K562 (cell line): ENCODE measurements at regions not wholly inside any gene's neighbourhood (a gene's known extent, or its start where the extent isn't known, plus 50 kb on each side); places are given as distances from the start of the nearest gene placed in this dataset.
A peak's percentile ranks its signal among the peaks of the same experiment; 100 is the strongest.

Experiments
- BCL6 ChIP-seq: fragments of 250-450 bp; sonication (Bioruptor Pico); IDR thresholded peaks from 2 replicates; pipeline ENCODE4 v1.4.0; 2020
- BHLHE40 ChIP-seq: IDR thresholded peaks from 2 replicates; pipeline ENCODE4 v1.6.1; 2011; ENCODE audit warnings: low read length, improper control_type of control experiment
- CHCHD3 ChIP-seq: fragments of 250-450 bp; sonication (Bioruptor Pico); IDR thresholded peaks from 2 replicates; pipeline ENCODE4 v2.1.2; 2022; ENCODE audit warnings: mild to moderate bottlenecking
- FOXA1 ChIP-seq: fragments of 450-650 bp; IDR thresholded peaks from 2 replicates; pipeline ENCODE4 v1.6.1; 2016; ENCODE audit warnings: mild to moderate bottlenecking, borderline replicate concordance
- MCM5 ChIP-seq: fragments of 450-650 bp; IDR thresholded peaks from 2 replicates; pipeline ENCODE4 v1.6.1; 2016; ENCODE audit warnings: low read depth
- MIER1 ChIP-seq: fragments of 450-650 bp; IDR thresholded peaks from 2 replicates; pipeline ENCODE4 v1.6.1; 2016; ENCODE audit warnings: antibody characterized with exemption, mild to moderate bottlenecking, low read depth
- NR2C2 ChIP-seq, 2 experiments: fragments of 200-800 bp in 1 of 2; sonication (Bioruptor generic) in 1 of 2; sonication (generic) in 1 of 2; formaldehyde crosslinking in 1 of 2; IDR thresholded peaks; 2 replicates each; pipeline versions ENCODE4 v1.6.1 to v1.8.0; 2016 to 2022; ENCODE audit warnings: mild to moderate bottlenecking in 1 of 2, missing compliant biosample characterization in 1 of 2, missing genetic modification characterization in 1 of 2, missing genetic modification reagents in 1 of 2
- PRPF4 ChIP-seq: fragments of 200-400 bp; formaldehyde crosslinking; IDR thresholded peaks from one replicate; pipeline ENCODE4 v1.6.1; 2017; ENCODE audit warnings: low read length, low read depth, mild to moderate bottlenecking; ENCODE audit not compliant: insufficient read depth, poor library complexity, severe bottlenecking
- SMAD4 ChIP-seq: fragments of 250-450 bp; sonication (Bioruptor Pico); conservative IDR thresholded peaks from 2 replicates; pipeline ENCODE4 v1.8.0; 2021; ENCODE audit warnings: inconsistent platforms, mild to moderate bottlenecking, moderate library complexity
- SP2 ChIP-seq: IDR thresholded peaks from 2 replicates; pipeline ENCODE4 v1.6.1; 2011; ENCODE audit warnings: mild to moderate bottlenecking, low read depth, low read length, moderate library complexity; ENCODE audit not compliant: poor library complexity, severe bottlenecking; ENCODE audit errors: extremely low read depth
- TAL1 ChIP-seq: fragments of 450-650 bp; IDR thresholded peaks from 2 replicates; pipeline ENCODE4 v1.6.1; 2016; ENCODE audit warnings: mild to moderate bottlenecking
- TCFL5 ChIP-seq: fragments of 250-450 bp; sonication (Bioruptor Pico); conservative IDR thresholded peaks from 2 replicates; pipeline ENCODE4 v1.6.1; 2021; ENCODE audit warnings: mild to moderate bottlenecking, moderate library complexity, matching md5 sums
- ZKSCAN1 ChIP-seq: fragments of 150-350 bp; IDR thresholded peaks from 2 replicates; pipeline ENCODE4 v1.6.1; 2016; ENCODE audit warnings: low read depth, low read length
- ZNF184 ChIP-seq: sonication (generic); formaldehyde crosslinking; IDR thresholded peaks from 2 replicates; pipeline ENCODE4 v1.5.0; 2020; ENCODE audit warnings: missing genetic modification reagents
- ZNF354B ChIP-seq: fragments of 250-450 bp; sonication (Bioruptor Pico); IDR thresholded peaks from 2 replicates; pipeline ENCODE4 v1.4.0; 2020
- TF ChIP-seq, protein P1 (sequence below), 2 experiments: IDR thresholded peaks; 2 replicates each; pipeline ENCODE4 v1.6.1; 2011; ENCODE audit warnings: borderline replicate concordance in 1 of 2, control low read depth in 1 of 2, low read depth in 1 of 2, low read length in 1 of 2, mild to moderate bottlenecking in 1 of 2, mixed read lengths in 1 of 2, moderate library complexity in 1 of 2; ENCODE audit not compliant: insufficient read depth in 1 of 2, insufficient read length in 1 of 2, poor library complexity in 1 of 2, severe bottlenecking in 1 of 2; ENCODE audit errors: extremely low read depth in 1 of 2
- TF ChIP-seq, protein P2 (sequence below), 2 experiments: fragments of 450-650 bp in 1 of 2; sonication (generic) in 1 of 2; formaldehyde crosslinking in 1 of 2; IDR thresholded peaks in 1 of 2; conservative IDR thresholded peaks in 1 of 2; 2 replicates each; pipeline versions ENCODE4 v1.6.1 to v1.8.1; 2016 to 2023; ENCODE audit warnings: mild to moderate bottlenecking in 2 of 2, moderate library complexity in 2 of 2, inconsistent platforms in 1 of 2, missing genetic modification reagents in 1 of 2
- TF ChIP-seq, protein P3 (sequence below), 2 experiments: fragments of 450-650 bp in 1 of 2; IDR thresholded peaks; 2 replicates each; pipeline ENCODE4 v1.6.1; 2011 to 2017; ENCODE audit warnings: low read depth in 2 of 2, antibody characterized with exemption in 1 of 2, borderline replicate concordance in 1 of 2, low read length in 1 of 2, mild to moderate bottlenecking in 1 of 2, mixed read lengths in 1 of 2; ENCODE audit not compliant: control insufficient read depth in 1 of 2
- TF ChIP-seq, protein P4 (sequence below), 2 experiments: IDR thresholded peaks in 1 of 2; conservative IDR thresholded peaks in 1 of 2; 2 replicates each; pipeline ENCODE4 v1.6.1; 2016; ENCODE audit warnings: low read depth in 2 of 2, mild to moderate bottlenecking in 1 of 2, missing compliant biosample characterization in 1 of 2, missing genetic modification characterization in 1 of 2, moderate library complexity in 1 of 2

DNA sequence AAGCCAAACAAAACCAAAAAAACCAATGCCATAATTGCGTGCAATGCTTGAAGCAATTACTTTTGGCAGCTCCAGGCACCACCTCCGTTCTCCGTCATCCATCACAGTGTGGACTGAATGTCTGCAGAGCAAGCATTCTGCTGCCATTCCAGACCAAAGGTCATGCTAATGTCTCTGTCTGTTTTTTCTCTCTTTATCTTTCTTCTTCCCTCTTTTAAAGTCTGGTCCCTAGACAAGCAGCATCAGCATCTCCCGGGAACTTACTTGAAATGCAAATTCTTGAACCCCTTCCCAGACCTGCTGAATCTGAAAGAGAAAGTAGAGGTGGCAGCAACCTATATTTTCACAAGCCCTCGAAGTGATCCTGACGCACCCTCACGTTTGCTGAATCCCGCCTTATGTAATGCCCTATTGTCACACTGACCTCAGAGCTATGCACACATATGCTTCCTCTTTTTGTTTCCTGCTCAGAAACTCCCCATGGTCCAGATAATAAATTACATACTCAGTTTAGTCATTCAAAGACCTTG lies 297.3 kb upstream of the PROK2 start (continued):
- TF ChIP-seq, protein P1, sequence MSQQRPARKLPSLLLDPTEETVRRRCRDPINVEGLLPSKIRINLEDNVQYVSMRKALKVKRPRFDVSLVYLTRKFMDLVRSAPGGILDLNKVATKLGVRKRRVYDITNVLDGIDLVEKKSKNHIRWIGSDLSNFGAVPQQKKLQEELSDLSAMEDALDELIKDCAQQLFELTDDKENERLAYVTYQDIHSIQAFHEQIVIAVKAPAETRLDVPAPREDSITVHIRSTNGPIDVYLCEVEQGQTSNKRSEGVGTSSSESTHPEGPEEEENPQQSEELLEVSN (IDR thresholded peaks at IDR 0.05; ENCODE audit: borderline replicate concordance in 1 of 2, extremely low read depth in 1 of 2, insufficient read depth in 1 of 2, insufficient read length in 1 of 2, low read depth in 1 of 2, low read length in 1 of 2, poor library complexity in 1 of 2, severe bottlenecking in 1 of 2), result peak; percentile 69 to 81
- TF ChIP-seq, protein P2, sequence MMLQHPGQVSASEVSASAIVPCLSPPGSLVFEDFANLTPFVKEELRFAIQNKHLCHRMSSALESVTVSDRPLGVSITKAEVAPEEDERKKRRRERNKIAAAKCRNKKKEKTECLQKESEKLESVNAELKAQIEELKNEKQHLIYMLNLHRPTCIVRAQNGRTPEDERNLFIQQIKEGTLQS (IDR thresholded peaks at IDR 0.05), result 0 out of 2 replicates have a peak, but pooled peaks have one; percentile 15
- TF ChIP-seq, protein P2 (CRISPR knock-in tag; conservative IDR thresholded peaks at IDR 0.05), result no peak
- TF ChIP-seq NR2C2 (CRISPR knock-in tag; IDR thresholded peaks at IDR 0.05) (no peak), NR2C2 (tag; IDR thresholded peaks at IDR 0.05) (peak; percentile 39; the same call in 1 of the 2 replicates), TCFL5 (CRISPR knock-in tag) (no peak), ZNF184 (no peak), MCM5 (no peak), ZKSCAN1 (no peak), SP2 (no peak), SMAD4 (peak; percentile 37; the same call in 1 of the 2 replicates), MIER1 (no peak), BHLHE40 (peak; percentile 91), FOXA1 (no peak), TAL1 (no peak), ZNF354B (no peak), BCL6 (CRISPR knock-in tag) (no peak), PRPF4 (no peak), CHCHD3 (no peak)
- TF ChIP-seq, protein P3, sequence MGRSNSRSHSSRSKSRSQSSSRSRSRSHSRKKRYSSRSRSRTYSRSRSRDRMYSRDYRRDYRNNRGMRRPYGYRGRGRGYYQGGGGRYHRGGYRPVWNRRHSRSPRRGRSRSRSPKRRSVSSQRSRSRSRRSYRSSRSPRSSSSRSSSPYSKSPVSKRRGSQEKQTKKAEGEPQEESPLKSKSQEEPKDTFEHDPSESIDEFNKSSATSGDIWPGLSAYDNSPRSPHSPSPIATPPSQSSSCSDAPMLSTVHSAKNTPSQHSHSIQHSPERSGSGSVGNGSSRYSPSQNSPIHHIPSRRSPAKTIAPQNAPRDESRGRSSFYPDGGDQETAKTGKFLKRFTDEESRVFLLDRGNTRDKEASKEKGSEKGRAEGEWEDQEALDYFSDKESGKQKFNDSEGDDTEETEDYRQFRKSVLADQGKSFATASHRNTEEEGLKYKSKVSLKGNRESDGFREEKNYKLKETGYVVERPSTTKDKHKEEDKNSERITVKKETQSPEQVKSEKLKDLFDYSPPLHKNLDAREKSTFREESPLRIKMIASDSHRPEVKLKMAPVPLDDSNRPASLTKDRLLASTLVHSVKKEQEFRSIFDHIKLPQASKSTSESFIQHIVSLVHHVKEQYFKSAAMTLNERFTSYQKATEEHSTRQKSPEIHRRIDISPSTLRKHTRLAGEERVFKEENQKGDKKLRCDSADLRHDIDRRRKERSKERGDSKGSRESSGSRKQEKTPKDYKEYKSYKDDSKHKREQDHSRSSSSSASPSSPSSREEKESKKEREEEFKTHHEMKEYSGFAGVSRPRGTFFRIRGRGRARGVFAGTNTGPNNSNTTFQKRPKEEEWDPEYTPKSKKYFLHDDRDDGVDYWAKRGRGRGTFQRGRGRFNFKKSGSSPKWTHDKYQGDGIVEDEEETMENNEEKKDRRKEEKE (IDR thresholded peaks at IDR 0.05; ENCODE audit: borderline replicate concordance in 1 of 2, control insufficient read depth in 1 of 2, low read depth in 2 of 2, low read length in 1 of 2), result no peak
- TF ChIP-seq, protein P4, sequence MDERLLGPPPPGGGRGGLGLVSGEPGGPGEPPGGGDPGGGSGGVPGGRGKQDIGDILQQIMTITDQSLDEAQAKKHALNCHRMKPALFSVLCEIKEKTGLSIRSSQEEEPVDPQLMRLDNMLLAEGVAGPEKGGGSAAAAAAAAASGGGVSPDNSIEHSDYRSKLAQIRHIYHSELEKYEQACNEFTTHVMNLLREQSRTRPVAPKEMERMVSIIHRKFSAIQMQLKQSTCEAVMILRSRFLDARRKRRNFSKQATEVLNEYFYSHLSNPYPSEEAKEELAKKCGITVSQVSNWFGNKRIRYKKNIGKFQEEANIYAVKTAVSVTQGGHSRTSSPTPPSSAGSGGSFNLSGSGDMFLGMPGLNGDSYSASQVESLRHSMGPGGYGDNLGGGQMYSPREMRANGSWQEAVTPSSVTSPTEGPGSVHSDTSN (CRISPR knock-in tag; IDR thresholded peaks at IDR 0.05; ENCODE audit: low read depth), result no peak
- TF ChIP-seq, protein P4 (tag; conservative IDR thresholded peaks at IDR 0.05; ENCODE audit: low read depth), result 0 out of 2 replicates have a peak, but pooled peaks have one; percentile 9
